ENCODE measurements at regions not wholly inside any gene's neighbourhood (a gene's known extent, or its start where the extent isn't known, plus 50 kb on each side); places are given as distances from the start of the nearest gene placed in this dataset.

DNA sequence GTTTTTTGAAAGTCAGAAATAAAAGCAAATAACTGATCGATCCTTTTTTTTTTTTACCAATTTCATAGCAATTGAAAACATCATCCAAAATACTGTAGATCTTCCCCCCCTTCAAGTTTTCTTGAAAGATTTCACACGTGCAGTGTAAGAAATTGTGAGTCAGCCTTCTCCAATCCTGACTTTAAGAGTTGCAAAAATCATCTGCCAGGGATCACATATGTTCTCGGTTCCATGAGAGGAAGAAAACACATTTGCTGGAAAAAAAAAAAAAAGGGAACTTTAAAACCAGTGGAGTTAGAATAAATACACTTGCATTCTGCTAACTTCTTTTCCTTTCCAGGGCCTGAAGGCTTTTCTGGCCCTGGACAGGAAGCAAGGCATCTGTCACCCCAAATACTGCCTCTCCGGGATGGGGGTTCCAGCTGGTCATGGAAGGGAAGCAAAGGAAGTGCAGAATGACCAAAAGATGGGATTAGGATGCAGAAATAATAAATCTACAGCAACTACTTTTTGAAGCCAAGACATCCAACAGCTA lies 198.4 kb upstream of the KIAA1217 start:
- Mint-ChIP-seq H3K27ac (peak overlapping the region; percentile 95), H3K4me3 (no peak overlapping the region)

DNA sequence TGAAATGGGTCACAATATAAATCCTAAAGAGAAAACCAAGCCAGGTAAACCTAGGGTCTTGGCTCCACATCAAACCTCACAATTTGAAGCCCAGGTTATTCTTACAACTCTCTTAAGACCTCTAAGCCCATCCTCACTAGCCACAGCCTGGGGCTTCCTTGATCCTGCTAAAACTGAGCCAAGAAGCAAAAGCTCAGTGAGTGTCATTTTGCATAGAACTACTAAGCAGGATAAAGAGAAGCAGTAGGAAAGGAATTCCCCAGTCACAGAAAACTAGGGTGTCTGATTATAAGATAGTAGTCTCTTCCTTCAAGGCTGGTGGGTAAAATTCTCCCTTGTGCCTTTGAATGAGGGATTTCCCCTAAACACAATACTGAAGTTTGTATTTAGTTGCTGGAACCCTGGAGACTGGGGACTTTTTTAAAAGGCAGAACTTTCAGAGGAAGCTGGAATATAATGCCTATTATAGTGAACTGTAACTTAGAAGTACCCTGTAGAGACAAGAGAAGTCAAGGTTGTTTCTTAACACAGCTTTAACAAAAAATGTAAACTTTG lies 196.6 kb upstream of the KIAA1217 start:
- no peaks in the 10 kb centered on the region for H3K36me3 Mint-ChIP-seq
- peaks cover 62% of the 10 kb centered on the region for H3K4me1 Mint-ChIP-seq
- TF ChIP-seq, protein P1, sequence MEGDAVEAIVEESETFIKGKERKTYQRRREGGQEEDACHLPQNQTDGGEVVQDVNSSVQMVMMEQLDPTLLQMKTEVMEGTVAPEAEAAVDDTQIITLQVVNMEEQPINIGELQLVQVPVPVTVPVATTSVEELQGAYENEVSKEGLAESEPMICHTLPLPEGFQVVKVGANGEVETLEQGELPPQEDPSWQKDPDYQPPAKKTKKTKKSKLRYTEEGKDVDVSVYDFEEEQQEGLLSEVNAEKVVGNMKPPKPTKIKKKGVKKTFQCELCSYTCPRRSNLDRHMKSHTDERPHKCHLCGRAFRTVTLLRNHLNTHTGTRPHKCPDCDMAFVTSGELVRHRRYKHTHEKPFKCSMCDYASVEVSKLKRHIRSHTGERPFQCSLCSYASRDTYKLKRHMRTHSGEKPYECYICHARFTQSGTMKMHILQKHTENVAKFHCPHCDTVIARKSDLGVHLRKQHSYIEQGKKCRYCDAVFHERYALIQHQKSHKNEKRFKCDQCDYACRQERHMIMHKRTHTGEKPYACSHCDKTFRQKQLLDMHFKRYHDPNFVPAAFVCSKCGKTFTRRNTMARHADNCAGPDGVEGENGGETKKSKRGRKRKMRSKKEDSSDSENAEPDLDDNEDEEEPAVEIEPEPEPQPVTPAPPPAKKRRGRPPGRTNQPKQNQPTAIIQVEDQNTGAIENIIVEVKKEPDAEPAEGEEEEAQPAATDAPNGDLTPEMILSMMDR (IDR thresholded peaks at IDR 0.05; ENCODE audit: unreplicated experiment) = no peak
- H3K27me3 Mint-ChIP-seq (ENCODE audit: low read depth) = no peaks in the 10 kb centered on the region
- H3K27ac Mint-ChIP-seq = peak overlapping the region; percentile 48
- no peak overlapping the region for H3K4me3 Mint-ChIP-seq
- no peaks in the 10 kb centered on the region for H3K9me3 Mint-ChIP-seq
- DNase-seq (ENCODE audit: low spot score in 2 of 2, unreplicated experiment in 2 of 2) = no peak

More for the DNA sequence above, 198.4 kb upstream of the KIAA1217 start:
- DNase-seq (ENCODE audit: low spot score in 2 of 2, unreplicated experiment in 2 of 2) = no peak
- Mint-ChIP-seq H3K9me3 (no peaks in the 10 kb centered on the region), H3K36me3 (no peaks in the 10 kb centered on the region), H3K27me3 (ENCODE audit: low read depth) (no peaks in the 10 kb centered on the region), H3K4me1 (peaks cover 65% of the 10 kb centered on the region)
- TF ChIP-seq, protein P1 (IDR thresholded peaks at IDR 0.05; ENCODE audit: unreplicated experiment) = no peak

DNA sequence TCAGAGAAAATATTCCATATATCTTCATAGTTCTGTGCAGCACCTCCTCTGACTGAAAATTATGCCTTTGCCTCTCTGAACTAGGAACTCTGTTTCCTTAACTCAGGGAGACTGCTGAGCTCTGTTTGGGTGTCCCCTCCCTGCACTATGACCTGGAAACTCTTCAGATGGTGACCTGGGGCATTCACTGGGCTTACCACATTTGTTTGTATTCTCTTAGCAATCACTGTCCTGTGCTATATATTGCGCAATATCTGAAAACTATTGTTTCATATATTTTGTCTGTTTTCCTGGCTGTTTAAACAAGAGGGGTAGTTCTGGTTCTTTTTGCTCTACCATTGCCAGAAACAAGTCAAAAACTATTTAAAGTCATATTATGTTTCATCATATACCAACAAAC lies 181.8 kb upstream of the KIAA1217 start:
- Mint-ChIP-seq H3K36me3 (peaks cover 3% of the 10 kb centered on the region), H3K4me1 (peaks cover 3% of the 10 kb centered on the region), H3K4me3 (no peak overlapping the region), H3K27ac (peak overlapping the region; percentile 33), H3K27me3 (ENCODE audit: low read depth) (no peaks in the 10 kb centered on the region), H3K9me3 (peaks cover 13% of the 10 kb centered on the region)
- DNase-seq (ENCODE audit: low spot score in 2 of 2, unreplicated experiment in 2 of 2) = no peak
- TF ChIP-seq, protein P1 (IDR thresholded peaks at IDR 0.05; ENCODE audit: unreplicated experiment) = no peak

DNA sequence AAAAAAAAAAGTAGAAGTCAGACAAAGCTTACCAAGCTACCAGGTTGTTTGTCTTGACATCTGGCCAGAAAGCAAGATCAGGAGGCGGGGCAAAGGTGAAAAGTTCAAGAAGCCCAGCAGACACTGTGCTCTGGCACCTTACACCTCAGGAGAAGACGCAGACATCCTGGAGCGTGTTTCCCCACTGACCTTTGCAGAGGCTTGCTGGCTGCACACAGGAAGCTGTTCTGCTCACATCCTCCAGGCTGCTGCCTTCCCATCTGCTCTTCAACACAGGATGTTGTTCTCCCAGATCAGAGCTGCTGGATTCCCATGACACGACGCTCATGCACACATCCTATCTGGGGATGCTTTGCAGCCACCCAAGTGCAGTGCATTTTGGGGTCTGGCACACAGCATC lies 174.4 kb upstream of the KIAA1217 start:
- peaks cover 7% of the 10 kb centered on the region for H3K36me3 Mint-ChIP-seq
- no peaks in the 10 kb centered on the region for H3K27me3 Mint-ChIP-seq (ENCODE audit: low read depth)

GRCh38 chr10:24035761-24036160 lies 173.2 kb upstream of the KIAA1217 start:
- H3K9me3 Mint-ChIP-seq = peaks cover 7% of the 10 kb centered on the region
- peaks cover 34% of the 10 kb centered on the region for H3K4me1 Mint-ChIP-seq
- H3K4me3 Mint-ChIP-seq = no peak overlapping the region
- no peak for DNase-seq (ENCODE audit: low spot score in 2 of 2, unreplicated experiment in 2 of 2)
- no peaks in the 10 kb centered on the region for H3K27me3 Mint-ChIP-seq (ENCODE audit: low read depth)
- H3K27ac Mint-ChIP-seq = peak overlapping the region; percentile 93
- TF ChIP-seq, protein P1 (IDR thresholded peaks at IDR 0.05; ENCODE audit: unreplicated experiment) = no peak
- peaks cover 7% of the 10 kb centered on the region for H3K36me3 Mint-ChIP-seq

More for the DNA sequence above, 174.4 kb upstream of the KIAA1217 start:
- Mint-ChIP-seq H3K4me1 (peaks cover 27% of the 10 kb centered on the region), H3K27ac (peak overlapping the region; percentile 31), H3K4me3 (no peak overlapping the region), H3K9me3 (peaks cover 12% of the 10 kb centered on the region)
- TF ChIP-seq, protein P1 (IDR thresholded peaks at IDR 0.05; ENCODE audit: unreplicated experiment) = no peak
- DNase-seq (ENCODE audit: low spot score in 2 of 2, unreplicated experiment in 2 of 2) = no peak
